Activated CD4-positive, alpha-beta T cell treated with anti-CD3 and anti-CD28 coated beads, Interleukin-2, Interleukin-6, amounts not matched to agents 100 ng/mL and 50 ng/mL, durations not matched to agents 16 hours and 8 hours (primary cell): ENCODE measurements at regions not wholly inside any gene's neighbourhood (a gene's known extent, or its start where the extent isn't known, plus 50 kb on each side); places are given as distances from the start of the nearest gene placed in this dataset.
"Not testable (repeated sequence)": the region's sequence is repeated elsewhere in the genome, so short reads cannot be mapped to it uniquely, and the experiment has no call there.

ENCODE experiments used
- DNase-seq: peaks from one replicate; pipeline ENCODE4 v3.0.0-alpha.2; 2020

- DNase-seq: no peak
These were observed 770.7 kb downstream of the LTN1 start for GRCh38 chr21:28221984-28222383.

- no peak for DNase-seq
These were observed 772.0 kb downstream of the LTN1 start for GRCh38 chr21:28220680-28221079.

DNA sequence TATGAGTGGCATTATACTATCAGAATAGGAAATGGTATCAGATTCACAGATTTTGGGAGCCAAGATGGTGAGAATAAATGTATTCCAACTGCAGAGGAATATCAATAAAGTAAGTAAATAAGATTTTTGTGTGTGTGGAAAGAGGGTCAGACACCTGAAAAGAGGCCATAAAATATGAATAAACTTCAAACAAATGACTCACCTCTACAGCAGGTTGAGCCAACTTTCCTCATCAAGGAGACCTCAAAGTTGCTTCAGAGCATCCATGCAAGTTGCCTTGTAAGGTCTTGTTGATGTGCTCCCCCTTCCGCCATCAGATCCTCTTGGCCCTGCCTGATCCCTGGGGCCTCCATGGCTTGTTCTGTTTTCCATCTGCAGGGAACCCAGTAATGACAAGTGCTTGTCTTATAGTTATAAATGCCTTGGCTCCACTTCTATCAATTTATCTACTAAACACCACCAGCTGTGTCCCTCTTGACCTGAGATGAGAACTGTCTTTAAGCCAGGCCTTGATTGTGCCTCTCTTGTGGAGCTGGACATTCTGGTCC lies 775.6 kb downstream of the LTN1 start:
- no peak for DNase-seq

DNA sequence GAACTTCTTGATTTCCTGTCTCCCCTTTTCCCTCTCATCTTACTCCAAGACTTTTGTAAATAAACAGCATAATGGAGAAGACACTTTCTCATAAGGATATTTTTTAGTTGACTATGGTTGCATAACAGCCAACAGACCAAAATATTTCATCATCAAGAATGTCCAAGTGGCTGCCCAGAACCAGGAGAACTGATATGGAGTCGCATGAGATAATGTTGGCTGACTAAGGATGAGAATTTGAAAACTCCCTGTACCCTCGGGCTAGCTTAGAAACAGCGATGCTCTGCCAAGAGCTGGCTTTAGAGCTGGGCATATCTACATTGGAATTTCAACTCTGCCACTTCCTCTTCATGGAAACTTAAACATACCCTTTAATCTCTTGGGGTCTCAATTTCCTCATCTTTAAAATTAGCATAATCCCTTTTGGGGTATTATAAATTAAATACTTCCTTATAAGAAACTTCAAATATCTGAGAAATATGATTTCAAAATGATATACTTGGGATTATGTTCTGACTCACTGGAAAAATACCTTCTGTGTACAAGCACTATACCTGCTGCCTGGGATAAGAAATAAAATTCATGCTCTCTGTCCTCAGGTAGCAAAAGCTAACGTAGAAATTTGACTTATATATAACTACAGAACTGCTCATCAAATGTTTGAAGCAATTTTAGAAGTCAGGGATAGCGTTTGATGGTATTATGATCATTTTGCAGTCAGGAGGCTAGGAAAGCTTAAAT lies 777.3 kb downstream of the LTN1 start:
- no peak for DNase-seq

GRCh38 chr21:28214786-28215185 lies 777.9 kb downstream of the LTN1 start:
- DNase-seq: no peak

- no peak for DNase-seq
These were observed 779.4 kb downstream of the LTN1 start for GRCh38 chr21:28213261-28213660.

GRCh38 chr21:28212061-28212460 lies 780.6 kb downstream of the LTN1 start:
- DNase-seq: no peak

GRCh38 chr21:28207436-28208173 lies 785.1 kb downstream of the LTN1 start:
- no peak for DNase-seq

DNA sequence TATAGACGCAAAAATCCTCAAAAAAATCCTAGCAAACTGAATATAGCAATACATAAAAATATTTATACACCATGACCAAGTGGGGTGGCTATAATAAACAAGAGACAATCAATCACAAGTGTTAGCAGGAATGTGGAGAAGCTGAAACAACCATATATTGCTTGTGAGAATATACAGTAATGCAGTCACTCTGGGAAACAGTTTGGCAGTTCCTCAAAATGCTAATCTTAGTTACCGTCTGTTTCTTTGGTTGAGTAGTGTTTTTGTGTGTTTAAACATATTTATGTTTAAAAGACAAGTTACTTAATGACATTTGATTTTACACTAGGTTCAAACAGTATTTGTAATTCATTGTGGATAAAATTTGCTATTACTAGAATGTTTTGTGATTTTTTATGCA lies 792.0 kb downstream of the LTN1 start:
- no peak for DNase-seq

DNA sequence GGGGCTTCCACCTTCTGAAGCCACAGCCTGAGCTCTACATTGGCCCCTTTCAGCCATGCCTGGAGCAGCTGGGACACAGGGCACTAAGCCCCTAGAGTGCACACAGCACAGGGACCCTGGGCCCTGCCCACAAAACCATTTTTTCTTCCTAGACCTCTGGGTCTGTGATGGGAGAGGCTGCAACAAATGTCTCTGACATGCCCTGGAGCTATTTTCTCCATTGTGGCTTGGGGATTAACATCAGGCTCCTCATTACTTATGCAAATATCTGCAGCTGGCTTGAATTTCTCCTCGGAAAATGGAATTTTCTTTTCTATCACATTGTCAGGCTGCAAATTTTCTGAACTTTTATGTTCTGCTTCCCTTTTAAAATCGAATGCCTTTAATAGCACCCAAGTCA lies 795.7 kb downstream of the LTN1 start:
- DNase-seq: no peak

- DNase-seq: no peak
These were observed 799.5 kb downstream of the LTN1 start for GRCh38 chr21:28193189-28193588.

DNA sequence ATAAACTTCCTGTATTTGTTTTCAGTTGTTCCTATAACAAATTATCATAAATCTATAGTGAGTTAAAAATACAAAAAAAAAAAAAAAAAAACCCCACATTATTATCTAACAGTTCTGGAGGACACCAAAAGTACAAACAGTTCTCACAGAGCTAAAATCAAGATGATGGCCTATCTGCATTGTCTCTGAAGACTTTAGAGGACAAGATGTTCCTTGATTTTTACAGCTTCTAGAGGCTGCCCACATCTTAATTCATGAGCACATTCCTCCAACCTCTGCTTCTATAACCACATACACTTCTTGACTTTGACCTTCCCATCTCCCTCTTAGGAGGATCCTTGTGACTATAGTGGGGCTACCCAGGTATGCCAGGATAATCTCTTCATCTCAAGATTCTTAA lies 806.1 kb downstream of the LTN1 start:
- no peak for DNase-seq

DNA sequence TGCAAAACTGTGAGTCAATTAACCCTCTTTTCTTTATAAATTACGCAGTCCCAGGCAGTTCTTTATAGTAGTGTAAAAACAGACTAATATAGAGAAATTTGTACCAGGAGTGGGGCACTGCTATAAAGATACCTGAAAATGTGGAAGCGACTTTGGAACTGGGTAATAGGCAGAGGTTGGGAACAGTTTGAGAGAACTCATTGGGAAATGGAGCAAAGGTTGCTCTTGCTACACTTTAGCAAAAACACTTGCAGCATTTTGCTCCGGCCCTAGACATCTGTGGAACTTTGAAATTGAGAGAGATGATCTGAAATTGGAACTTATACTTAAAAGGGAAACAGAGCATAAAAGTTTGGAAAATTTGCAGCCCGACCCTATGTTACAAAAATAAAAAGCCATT lies 810.9 kb downstream of the LTN1 start:
- no peak for DNase-seq

DNA sequence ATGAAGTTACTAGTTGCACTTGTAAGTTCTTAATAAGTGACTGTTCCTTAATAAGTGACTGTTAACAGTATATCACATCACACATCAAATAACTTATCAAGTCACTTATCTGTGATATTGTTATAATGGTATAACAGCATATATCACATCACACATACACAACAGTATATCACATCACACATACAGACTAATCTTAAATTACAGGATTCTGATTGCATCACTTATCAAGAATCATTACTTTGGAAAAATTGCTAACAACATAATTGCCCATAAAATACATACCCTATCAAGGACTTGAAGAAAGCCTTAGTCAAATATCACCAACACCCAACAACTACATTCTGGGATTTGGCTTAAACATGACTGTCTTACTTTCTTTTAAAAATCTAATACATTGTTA lies 813.5 kb downstream of the LTN1 start:
- no peak for DNase-seq

GRCh38 chr21:28177124-28177523 lies 815.6 kb downstream of the LTN1 start:
- no peak for DNase-seq

DNA sequence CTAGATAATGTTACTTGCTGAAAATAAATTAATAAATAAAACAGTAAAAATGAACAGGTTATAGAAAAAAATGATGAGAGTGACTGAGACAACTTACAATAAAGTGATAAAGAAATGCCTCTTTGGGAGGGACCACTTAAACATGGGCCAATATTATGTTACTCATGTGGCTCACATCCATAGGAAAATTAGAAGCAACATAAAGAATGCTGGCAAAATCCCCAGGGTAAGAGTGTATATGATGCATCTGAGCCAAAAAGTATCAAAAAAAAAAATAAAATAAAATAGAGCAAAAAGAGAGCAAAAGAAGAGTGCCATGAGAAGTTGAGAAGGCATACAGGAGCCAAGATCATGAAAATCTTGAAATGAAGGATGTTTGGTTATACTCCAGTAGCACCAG lies 818.0 kb downstream of the LTN1 start:
- DNase-seq: no peak

DNA sequence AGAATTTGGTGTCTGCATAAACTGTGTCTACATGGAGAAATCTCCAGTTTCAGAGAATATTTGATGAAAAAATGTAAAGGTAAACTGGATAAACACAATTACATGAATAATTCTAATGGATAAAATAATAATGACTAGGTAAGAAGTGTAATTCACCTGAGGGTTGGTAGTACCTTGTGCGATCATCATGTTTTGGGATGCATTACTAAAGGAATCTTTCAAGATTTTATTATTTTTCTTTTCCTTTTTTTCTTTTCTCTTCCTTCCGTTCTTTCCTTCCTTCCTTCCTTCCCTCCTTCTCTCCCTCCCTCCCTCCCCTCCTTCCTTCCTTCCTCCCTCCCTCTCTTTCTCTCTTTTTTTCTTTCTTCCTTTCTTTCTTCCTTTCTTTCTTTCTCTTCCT lies 818.7 kb downstream of the LTN1 start:
- DNase-seq: no peak

- no peak for DNase-seq
These were observed 820.3 kb downstream of the LTN1 start for GRCh38 chr21:28172376-28172775.

DNA sequence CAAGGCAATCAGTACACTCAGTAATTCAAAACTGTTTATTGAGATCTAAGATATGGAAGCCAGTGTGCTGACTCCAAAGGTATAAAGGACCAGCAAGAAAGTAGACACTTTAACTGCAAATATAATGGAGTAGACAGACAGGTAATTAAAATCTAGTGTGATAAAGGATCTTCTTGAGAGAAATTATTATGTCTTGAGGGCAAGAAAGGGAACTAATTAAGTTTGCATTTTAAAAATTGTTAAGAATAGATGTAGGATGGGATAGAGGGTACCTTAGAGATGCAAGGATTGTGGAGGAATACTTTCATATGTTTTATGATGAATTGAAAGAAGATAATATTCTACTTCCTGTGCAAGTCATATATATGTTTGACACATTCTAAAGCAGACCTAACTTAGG lies 825.3 kb downstream of the LTN1 start:
- DNase-seq: no peak

DNA sequence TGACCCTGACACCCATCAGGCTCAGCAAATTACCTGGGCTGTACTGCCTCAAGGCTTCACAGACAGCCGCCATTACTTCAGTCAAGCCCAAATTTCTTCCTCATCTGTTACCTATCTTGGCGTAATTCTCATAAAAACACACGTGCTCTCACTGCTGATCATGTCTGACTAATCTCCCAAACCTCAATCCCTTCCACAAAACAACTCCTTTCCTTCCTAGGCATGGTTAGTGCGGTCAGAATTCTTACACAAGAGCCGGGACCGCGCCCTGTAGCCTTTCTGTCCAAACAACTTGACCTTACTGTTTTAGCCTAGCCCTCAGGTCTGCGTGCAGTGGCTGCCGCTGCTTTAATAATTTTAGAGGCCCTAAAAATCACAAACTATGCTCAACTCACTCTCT lies 828.2 kb downstream of the LTN1 start:
- not testable (repeated sequence) for DNase-seq

- DNase-seq: not testable (repeated sequence)
These were observed 830.6 kb downstream of the LTN1 start for GRCh38 chr21:28162052-28162451.

DNA sequence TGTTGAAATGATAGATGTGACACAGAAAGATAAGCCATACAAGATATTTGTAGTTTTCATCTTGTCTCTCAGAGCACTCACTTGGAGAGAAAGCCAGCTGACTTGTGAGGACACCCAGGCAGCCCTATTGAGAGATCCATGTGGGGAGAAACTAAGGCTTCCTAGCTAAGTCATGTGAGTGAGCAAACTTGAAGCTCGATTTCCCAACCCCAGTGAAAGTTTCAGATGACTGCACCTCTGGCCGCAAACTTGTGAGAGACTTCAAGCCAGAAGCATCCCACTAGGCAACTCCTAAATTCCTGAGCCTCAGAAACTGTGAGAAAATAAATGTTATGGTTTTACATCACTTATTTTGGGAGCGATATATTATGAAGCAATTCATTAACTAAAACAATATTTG lies 832.3 kb downstream of the LTN1 start:
- DNase-seq: no peak

DNA sequence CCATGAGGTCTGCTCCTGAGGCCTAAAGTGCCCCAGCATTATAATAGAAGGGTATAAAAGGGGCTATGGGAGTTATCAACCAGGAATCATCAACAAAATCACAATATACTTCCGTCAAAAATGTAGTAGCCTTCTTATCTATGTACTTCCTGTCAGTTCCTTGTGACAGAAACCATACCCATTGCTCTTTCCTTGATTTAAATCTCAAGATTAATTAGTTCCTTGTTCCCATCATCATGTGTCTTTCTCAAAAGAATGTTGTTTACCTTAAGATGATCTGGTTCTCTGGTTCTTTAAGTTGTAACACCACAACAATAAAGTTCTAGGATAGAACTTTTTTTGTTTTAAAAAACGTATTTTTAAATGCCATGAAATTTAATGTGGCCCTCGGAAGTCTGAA lies 833.3 kb downstream of the LTN1 start:
- DNase-seq: no peak

- no peak for DNase-seq
These were observed 836.1 kb downstream of the LTN1 start for GRCh38 chr21:28156590-28156989.
